ENCODE measurements at regions not wholly inside any gene's neighbourhood (a gene's known extent, or its start where the extent isn't known, plus 50 kb on each side); places are given as distances from the start of the nearest gene placed in this dataset.
"Not testable (repeated sequence)": the region's sequence is repeated elsewhere in the genome, so short reads cannot be mapped to it uniquely, and the experiment has no call there.

DNA sequence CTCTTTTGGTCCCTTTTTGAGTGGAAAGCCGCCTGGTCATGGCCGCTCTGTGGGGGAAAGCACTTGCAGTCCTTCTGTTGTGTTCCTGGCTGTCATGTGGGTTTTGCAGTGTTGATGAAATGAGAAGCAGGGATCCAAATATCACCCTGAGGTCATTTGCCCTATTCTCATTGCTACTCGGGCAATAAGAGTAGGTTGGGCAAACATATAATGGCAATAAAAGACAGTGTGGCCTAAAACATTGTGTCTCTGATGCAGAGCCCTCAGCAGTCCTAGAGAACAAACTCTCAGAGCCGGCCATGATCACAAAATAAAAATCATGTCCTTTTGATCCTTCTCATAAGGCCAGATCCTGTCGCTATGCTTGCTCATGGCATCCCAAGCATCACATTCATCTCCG is 361.1 kb upstream of the KLF4 start:
- no peak for DNase-seq

DNA sequence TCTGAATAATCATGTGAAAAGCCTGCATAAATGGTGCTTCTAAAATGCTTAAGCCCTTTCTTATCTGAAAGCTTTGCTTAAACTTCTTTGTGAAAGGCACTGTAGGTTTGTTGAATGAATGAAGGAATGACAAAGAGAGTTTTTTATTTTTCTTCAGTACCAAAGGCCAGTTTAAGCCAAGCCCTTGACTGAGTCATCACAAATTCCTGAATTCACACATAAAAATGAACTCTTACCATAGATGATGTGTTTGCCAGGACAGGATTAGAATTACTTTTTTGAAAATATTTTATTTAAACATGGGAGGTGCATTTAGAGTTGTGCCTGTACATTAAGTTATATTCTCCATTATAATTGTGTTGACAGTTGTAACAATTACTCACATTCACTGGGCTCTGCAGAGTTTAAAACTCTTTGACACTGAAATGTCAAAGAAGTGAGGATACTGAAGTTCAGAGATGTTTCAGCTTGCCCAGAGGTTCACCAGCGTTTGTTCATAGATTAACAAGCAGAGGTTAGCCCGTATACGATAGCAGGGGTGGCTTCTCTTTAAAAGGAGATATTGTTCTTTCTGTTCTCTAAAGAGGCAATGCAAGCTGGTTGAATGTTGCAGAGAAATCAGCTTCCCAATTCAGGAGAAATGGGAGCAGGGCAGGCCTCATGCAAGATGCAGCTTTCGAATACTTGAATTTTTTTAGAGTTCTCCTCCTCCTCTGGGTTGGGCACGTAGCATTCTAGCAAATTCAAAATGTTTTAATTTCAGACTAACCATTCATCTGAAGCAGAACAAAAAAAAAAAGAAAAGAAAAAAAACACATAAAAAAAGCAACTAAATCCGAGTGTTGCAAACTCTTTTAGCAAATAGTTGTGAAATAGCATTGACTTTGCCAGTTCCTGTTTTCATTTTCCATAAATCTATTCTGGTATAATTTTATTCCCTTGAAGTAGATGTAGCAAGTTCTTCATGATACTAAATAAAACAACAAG is 358.7 kb upstream of the KLF4 start:
- DNase-seq, result peak; percentile 89

DNA sequence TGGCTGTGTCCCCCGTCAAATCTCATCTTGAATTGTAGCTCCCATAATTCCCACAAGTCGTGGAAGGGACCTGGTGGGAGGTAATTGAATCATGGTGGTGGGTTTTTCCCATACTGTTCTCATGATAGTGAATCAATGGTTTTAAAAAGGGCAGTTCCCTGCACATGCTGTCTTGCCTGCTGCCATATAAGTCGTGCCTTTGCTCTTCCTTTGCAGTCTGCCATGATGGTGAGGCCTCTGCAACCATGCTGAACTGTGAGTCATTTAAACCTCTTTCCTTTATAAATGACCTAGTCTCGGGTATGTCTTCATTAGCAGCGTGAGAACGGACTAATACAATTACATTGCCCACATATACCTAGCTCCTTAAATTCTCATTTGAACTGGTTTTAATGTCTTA is 353.0 kb upstream of the KLF4 start:
- DNase-seq, result no peak

DNA sequence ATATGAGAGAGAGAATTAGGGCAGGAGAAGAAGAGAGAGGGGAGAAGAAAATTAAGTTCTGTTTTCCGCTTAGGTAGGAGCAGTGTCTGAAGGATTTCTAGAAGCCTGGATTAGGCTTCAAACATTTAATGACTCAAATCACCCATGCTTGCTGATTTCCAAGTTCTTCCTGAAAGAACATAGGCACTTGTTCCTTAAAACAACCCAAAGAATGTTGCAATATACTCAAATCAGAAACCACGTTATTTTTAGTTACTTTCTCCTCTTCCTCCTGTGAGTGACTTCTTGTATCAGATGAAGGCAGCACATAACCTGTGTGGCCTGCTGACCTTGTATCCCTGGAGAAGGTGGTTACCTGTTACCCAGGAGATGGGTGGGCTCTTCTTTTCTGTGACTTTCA is 351.5 kb upstream of the KLF4 start:
- peak; percentile 91 for DNase-seq

DNA sequence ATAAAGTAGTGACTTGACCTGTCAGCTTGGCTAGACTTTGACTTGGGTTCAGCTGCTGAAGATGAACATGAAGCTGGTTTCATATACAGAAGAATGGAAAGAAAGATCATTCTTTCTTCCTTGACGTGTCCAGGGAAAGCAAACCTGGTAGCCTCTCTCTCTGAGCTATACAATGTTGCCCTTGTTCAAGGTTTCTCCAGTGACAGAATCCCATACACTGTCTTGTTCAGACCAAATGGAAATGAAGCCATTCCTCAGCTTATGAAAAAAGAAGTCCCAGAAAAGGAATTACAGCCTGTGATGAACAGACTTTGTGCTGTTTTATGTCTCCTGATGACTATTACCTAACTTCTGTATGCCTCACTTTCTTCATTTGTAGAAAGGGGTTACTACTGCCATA is 349.8 kb upstream of the KLF4 start:
- DNase-seq, result no peak

DNA sequence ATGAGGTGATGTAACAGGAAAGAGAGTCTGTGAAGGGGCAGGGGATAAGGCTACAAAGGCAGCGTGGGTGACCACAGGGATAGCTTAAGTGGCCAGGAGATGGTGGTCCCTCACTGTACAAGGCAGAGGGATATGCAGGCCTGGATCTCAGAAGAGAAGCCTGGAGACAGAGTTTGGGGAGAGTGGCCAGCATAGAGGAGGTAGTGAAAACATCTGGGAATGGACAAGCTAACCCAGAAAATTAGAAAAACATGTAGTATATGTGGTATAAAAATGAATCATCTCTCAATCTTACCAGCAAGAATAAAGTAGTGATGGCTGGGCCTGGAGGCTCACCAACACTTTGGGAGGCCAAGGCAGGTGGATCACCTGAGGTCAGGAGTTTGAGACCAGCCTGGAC is 349.2 kb upstream of the KLF4 start:
- no peak for DNase-seq

DNA sequence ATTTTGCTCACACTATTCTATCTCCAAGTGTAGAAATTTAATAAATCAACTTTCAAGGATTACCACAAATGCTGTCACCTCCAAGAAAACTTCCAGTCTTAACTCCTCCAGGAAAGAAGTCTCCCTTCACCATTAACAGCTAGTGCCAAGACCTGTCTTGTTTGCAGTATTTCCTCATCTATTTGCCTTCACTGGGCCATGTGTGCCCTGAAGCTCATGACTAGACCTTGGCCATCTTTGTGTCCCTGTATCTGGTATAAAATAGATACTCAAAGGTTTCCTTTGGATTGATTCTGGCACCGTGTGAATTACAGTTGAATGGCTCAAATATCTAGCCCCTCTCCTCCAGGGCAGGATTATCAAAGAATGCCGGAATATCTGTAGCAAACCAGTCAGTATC is 346.7 kb upstream of the KLF4 start:
- DNase-seq, result no peak

DNA sequence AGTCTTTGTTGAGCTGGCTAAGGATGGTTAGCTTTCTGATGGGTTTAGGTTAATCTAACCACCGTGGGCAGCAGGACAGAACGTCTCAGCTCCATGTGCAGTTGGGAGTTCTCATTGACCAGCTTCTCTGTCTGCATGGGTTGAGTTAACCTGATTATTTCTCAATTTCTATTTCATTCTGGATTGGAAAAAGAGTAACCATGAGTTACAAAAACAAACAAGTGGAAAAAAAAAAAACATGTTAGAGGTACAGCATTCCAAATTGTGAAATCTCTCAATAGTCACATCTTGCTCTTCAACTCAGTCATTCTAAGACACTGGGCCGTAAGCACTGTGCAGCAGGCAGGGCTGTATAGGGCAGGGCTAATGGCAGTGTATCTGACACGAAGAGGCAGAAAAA is 343.7 kb upstream of the KLF4 start:
- no peak for DNase-seq

DNA sequence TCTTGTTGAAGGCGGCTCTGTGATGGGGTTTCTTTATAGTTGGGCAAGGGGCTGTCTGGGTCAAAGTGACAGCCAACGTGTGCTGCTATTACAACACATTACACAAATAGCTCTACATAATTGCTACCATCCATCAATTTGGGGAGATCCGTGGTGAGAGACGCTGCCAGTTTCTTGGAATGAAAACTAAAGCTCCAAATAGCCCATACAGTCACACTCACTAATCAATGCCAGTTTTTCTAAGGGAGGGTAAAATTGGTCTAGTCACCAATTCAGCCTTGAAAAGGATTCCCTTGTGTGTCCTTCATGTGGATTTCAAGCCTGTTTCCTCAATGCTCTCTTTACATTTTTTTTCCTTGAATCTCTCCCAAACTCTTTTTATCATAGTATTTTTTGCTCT is 343.3 kb upstream of the KLF4 start:
- DNase-seq, result no peak

DNA sequence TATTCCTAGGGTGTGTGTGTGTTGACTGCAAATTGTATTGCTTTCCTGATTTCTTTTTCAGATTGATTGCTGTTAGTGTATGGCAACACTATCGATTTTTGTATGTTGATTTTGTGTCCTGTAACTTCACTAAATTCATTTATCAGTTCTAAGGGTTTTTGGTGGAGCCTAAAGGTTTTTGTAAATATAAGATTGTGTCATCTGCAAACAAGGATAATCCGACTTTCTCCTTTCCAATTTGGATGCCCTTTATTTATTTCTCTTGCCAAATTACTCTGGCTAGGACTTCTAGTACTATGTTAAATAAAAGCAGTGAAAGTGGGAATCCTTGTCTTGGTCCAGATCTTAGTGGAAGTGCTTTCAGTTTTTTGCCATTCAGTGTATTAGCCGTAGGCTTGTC is 340.9 kb upstream of the KLF4 start:
- DNase-seq, result no peak

DNA sequence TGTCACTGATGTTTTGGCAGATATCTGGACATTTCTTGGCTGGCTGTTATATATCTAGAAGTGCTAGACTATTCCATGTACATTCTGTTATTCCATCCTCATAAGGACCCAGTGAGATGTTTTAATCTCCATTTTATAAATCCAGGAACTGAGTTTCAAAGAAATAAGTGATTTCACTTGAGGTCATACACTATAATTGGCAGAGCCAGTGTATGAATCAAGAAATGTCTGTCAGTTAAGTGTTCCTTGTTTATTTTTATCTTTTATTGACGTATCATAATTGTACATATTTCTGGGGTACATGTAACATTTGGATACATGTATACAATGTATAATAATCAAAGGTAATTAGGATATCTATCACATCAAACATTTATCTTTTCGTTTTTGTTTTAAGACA is 338.3 kb upstream of the KLF4 start:
- DNase-seq, result no peak

DNA sequence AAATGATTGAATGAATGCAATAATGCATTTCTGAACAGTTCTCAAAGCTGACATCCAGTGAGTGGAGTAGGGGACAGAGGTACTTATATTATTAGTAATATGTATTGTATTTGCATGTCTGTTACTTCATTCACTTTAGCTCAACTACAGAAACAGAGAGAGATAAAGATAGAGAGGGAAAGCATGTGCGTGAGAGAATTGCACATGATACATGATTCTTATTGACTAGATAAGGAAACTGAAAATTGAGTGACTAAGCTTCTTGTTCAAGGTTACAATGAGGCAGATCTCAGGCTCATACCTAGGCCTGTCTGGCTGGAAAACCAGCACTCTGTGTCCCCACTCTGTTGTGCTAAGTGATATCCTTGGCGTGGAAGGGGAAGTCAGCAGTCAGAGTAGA is 337.7 kb upstream of the KLF4 start:
- DNase-seq, result no peak

DNA sequence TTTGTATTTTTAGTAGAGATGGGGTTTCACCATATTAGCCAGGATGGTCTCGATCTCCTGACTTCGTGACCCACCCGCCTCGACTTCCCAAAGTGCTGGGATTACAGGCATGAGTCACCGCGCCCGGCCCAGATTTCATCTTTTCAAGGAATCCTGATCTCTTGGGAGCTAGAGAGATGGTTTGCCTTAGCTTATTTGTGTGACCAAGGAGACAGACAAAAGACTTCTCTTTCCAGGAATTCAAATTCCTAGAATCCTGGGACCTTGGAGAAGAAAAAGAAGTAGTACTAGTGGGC is 337.1 kb upstream of the KLF4 start:
- not testable (repeated sequence) for DNase-seq

DNA sequence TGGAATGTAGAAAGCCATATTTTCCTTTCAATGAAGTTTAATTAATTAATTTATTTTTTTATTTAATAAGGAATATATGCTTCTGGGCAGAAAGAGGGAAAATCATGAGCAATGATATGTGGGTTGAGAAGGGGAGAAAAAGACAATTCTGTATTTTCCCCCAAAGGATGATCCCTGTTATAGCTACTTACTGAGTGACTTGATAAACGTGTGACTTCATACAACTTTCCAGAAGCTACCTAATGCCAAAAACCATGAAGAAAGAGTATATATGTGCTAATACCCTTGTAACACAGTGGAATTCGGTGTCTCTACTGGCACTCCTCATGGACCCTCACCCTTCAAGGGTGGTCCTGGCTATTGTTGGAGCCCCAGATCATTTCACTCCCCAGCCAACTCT is 335.0 kb upstream of the KLF4 start:
- no peak for DNase-seq

DNA sequence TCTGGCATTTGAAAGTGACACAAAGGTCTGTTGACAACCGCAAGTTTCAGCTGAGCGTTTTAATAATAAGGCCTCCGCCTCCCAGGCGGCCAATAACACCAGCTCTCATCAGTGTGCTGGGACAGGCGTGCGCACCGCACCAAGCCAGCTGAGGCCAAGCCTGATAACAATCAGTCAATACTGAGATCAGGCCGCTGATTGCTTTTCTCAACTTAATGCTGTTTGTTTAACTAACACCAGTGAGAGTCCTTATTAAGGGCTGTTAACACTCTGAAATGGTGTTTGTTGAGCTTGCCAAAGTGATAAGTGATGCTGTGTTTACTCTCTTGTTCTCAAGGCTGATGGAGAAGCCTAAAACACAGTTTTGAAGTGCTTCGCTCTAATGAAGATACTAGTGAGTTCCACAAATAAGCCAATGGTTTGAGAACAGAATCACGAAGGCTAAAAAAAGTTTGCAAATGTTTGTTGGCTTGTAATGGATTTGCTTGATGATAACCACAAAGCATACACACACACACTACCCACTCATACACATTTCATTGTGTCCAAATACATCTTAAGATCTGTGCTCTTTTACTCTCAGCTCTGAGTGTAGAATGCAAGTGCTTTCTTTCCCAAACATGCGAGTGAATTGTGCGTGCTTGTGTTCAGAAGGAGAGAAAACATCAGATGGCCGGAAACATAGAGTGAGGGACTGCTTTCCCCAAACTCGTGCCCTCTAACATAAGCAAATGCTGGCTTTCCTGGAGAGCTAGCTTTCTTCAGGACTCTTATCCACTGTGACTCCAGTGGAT is 330.4 kb upstream of the KLF4 start:
- no peak for DNase-seq

DNA sequence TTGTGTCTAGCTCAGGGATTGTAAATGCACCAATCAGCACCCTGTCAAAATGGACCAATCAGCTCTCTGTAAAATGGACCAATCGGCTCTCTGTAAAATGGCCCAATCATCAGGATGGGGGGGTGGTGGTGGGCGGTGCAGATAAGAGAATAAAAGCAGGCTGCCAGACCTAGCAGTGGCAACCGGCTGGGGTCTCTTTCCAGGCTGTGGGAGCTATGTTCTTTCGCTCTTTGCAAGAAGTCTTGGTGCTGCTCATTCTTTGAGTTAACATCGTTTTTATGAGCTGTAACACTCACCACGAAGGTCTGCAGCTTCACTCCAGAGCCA is 328.9 kb upstream of the KLF4 start:
- DNase-seq, result not testable (repeated sequence)

DNA sequence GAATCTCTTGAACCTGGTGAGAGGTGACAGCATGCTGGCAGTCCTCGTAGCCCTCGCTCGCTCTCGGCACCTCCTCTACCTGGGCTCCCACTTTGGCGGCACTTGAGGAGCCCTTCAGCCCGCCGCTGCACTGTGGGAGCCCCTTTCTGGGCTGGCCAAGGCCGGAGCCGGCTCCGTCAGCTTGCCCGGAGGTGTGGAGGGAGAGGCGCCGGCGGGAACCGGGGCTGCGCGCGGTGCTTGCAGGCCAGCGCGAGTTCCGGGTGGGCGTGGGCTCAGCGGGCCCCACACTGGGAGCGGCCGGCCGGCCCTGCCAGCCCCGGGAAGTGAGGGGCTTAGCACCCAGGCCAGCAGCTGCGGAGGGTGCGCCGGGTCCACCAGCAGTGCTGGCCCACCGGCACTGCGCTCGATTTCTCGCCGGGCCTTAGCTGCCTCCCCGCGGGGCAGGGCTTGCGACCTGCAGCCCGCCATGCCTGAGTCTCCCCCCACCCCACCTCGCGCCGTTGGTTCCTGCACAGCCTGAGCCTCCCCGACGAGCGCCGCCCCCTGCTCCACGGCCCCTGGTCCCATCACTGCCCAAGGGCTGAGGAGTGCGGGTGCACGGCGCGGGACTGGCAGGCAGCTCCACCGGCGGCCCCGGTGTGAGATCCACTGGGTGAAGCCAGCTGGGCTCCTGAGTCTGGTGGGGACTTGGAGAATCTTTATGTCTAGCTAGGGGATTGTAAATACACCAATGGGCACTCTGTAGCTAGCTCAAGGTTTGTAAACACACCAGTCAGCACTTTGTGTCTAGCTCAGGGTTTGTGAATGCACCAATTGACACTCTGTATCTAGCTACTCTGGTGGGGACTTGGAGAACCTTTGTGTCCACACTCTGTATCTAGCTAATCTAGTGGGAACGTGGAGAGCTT is 328.3 kb upstream of the KLF4 start:
- DNase-seq, result not testable (repeated sequence)

DNA sequence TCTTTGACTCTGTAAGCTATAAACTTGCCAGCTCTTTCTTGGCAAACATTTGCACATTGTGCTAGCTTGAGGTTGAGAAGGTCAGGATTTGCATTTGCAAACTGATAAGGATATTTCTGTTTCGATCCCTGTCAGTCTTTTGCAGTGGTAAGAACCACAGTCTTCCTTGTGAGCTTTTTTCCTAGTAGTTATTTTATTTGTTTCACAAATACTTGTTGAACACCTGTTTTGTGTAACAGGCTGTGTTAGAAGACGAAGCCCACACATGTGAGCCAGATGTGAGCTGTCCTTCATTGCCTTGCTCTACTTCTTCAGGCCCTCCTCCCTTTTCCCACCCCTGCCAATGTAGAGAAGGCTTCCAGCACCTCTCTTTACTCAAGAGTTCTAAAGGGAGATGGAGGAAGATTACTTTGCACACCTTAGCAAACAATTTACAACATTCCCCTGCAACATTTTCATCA is 327.0 kb upstream of the KLF4 start:
- DNase-seq, result no peak

DNA sequence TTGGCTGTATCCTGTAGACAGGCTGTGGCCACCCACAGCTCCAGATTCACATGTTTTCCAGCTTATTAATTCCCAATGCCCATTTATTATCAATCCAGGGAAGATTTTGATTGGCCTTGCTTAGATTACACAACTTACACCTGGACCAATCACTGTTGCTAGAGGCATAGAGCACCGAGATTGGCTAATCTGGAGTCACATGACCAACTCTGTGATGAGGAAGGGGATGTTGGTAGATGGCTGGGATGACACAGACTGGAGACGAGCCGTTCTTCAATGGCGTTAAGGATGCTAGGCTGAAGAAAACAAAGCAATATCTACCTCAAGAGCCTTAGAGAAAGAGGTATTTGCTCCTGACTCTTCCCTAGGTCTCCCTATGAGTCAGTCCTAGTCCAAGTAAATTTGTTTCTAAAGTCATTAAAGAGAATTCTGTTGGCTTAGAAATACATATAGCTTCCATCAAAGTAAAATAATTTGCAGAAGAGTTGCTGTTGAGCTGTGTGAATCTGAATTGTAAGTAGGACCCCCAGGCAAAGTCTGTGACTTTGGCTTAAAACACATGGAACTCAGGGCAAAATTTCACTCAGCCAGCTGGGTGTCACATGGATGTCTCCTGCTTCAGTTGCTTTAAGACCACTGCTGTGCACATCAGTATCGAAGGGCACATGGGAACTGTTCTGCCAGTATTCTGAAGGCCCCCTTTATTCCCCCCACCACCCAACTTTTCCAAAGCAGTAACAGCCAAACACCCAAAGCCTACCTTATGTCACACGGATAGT is 326.4 kb upstream of the KLF4 start:
- no peak for DNase-seq

DNA sequence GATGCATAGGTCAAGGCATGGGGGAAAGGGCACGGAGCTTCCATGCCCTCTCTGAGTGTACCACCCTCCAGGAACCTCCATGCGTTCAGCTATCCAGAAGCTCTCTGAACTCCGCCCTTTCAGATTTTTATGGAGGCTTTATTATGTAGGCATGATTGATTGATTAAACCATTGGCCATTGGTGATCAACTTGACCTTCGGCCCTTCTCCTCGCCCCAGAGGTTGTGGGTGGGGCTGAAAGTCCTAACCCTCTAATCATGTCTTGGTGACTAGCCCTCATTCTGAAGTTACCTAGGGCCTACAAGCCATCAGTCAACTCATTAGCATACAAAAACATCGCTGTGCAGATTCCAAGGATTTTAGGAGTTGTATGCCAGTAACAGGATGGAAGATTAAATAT is 323.7 kb upstream of the KLF4 start:
- no peak for DNase-seq

DNA sequence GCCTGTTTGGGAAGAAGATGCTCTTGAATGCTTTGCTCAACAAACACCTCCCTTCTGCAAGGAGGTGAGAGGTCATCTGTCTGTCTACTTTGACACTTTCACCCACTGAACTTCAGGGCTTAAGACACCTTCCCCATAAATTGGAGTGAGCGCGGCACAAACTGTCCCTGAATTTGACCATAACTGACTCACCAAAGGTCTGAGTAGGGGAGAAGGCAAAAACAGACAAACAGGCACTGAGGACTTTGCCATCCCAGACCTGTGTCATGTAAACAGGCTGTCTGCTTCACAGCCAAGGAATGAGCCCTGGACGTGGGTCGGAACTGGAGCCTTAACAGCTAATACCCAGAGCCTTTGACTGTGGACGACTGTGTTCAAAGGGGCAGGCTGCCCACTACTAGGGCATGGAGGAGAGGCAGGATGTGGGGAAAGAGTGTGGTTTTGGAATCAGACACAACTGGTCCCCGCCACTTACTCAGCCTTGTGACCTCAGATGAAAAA is 320.9 kb upstream of the KLF4 start:
- DNase-seq, result peak; percentile 61

DNA sequence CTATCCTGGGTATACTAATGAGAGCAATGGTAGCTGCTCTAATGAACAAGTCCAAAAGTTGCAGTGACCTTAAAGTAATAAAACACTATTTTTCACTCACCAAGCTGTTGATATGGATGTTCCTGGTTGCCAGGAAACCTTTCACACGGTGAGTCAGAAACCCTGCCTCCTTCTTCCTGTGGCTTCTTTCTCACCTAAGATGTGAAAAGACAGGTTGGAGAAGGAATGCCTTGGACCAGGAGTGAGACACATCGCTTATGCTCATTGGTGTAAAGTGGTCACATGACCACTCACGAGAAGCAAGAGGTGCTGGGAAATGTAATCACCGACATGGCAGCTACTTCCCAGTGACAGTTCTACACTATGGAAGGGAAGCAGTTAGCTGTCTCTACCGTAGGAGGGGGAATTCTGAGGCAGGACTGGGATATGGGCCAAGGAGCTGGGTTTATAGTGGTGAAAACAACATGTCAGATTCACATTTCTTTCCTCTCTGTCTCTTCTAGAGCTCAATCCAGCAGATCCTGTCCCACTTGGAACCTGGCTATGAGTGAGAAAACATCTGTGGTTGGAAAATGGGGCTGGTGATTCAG is 320.4 kb upstream of the KLF4 start:
- DNase-seq, result no peak
